WTC11 (cell line): ENCODE measurements at regions not wholly inside any gene's neighbourhood (a gene's known extent, or its start where the extent isn't known, plus 50 kb on each side); places are given as distances from the start of the nearest gene placed in this dataset.

Experiments used
- NR1H2 ChIP-seq: sonication (generic); formaldehyde crosslinking; IDR thresholded peaks from 2 replicates; pipeline ENCODE4 v1.9.0; 2021; ENCODE audit warnings: mild to moderate bottlenecking, moderate library complexity, missing genetic modification reagents
- TEAD1 ChIP-seq: sonication (generic); formaldehyde crosslinking; IDR thresholded peaks from 2 replicates; pipeline ENCODE4 v1.8.0; 2022; ENCODE audit warnings: mild to moderate bottlenecking, missing genetic modification reagents

- TF ChIP-seq TEAD1 (CRISPR knock-in tag) (no peak), NR1H2 (no peak)
These were observed 96.6 kb upstream of the E2F7 start for GRCh38 chr12:77161944-77162343.
